Keratinocyte (primary cell): ENCODE measurements at regions not wholly inside any gene's neighbourhood (a gene's known extent, or its start where the extent isn't known, plus 50 kb on each side); places are given as distances from the start of the nearest gene placed in this dataset.

Experiments
- EZH2 ChIP-seq: IDR thresholded peaks from one replicate; pipeline ENCODE4 v1.6.1; 2012; ENCODE audit warnings: inconsistent platforms, mild to moderate bottlenecking, low read length, moderate library complexity
- TF ChIP-seq, protein P1 (sequence below), 3 experiments: IDR thresholded peaks in 1 of 3; conservative IDR thresholded peaks in 1 of 3; optimal IDR thresholded peaks in 1 of 3; 2 replicates in 2 of 3; 3 replicates in 1 of 3; pipeline versions ENCODE3 to v1.5.1; 2011; ENCODE audit warnings: low read length in 3 of 3, mild to moderate bottlenecking in 3 of 3, moderate library complexity in 2 of 3, control low read depth in 1 of 3, inconsistent platforms in 1 of 3; ENCODE audit not compliant: insufficient read depth in 2 of 3; ENCODE audit errors: extremely low read depth in 1 of 3

DNA sequence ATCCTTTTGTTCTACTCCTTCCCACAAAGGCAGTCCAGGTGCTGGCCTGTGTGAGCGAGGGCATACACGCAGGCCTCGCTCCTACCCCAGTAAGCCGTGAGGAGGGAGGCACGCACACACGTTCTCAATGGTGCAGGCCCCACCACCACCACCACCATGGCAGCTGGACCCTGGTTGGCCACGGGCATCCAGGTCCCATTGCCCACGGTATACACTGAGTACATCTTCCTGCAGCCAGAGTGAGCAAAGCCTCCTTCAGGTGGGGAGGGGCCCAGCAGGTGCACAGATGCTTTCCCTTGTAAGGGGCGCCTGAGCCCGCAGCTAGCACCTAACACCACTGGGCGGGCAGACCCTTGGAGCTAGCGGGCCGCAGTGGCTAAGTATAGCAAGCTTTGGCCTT, 373.3 kb upstream of the MKI67 start:
- TF ChIP-seq, protein P1, sequence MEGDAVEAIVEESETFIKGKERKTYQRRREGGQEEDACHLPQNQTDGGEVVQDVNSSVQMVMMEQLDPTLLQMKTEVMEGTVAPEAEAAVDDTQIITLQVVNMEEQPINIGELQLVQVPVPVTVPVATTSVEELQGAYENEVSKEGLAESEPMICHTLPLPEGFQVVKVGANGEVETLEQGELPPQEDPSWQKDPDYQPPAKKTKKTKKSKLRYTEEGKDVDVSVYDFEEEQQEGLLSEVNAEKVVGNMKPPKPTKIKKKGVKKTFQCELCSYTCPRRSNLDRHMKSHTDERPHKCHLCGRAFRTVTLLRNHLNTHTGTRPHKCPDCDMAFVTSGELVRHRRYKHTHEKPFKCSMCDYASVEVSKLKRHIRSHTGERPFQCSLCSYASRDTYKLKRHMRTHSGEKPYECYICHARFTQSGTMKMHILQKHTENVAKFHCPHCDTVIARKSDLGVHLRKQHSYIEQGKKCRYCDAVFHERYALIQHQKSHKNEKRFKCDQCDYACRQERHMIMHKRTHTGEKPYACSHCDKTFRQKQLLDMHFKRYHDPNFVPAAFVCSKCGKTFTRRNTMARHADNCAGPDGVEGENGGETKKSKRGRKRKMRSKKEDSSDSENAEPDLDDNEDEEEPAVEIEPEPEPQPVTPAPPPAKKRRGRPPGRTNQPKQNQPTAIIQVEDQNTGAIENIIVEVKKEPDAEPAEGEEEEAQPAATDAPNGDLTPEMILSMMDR (optimal IDR thresholded peaks at IDR 0.05 in 1 of 3, IDR thresholded peaks at IDR 0.05 in 1 of 3, conservative IDR thresholded peaks at IDR 0.05 in 1 of 3; ENCODE audit: extremely low read depth in 1 of 3, insufficient read depth in 2 of 3, low read length in 3 of 3) = no peak
- TF ChIP-seq EZH2 = no peak
